ENCODE measurements at regions not wholly inside any gene's neighbourhood (a gene's known extent, or its start where the extent isn't known, plus 50 kb on each side); places are given as distances from the start of the nearest gene placed in this dataset.

GRCh38 chr9:78745331-78745730 lies 448.4 kb downstream of the PSAT1 start:
- Histone ChIP-seq H2BK12ac (ENCODE audit: low read length in 2 of 2) (no peak overlapping the region), H3K27ac (ENCODE audit: low read length, poor library complexity, severe bottlenecking) (no peak overlapping the region), H3K27me3 (ENCODE audit: control insufficient read depth in 1 of 2, insufficient read depth in 1 of 2, low read length in 2 of 2) (no peaks in the 10 kb centered on the region), H2BK120ac (ENCODE audit: low read depth, low read length) (no peak overlapping the region), H2AK5ac (ENCODE audit: low read length, severe bottlenecking) (no peak overlapping the region), H3K4me1 (ENCODE audit: control insufficient read depth, insufficient read depth, low read depth, low read length) (no peaks in the 10 kb centered on the region), H2AFZ (ENCODE audit: low read depth, low read length) (no peak overlapping the region), H4K8ac (ENCODE audit: low read length) (no peak overlapping the region), H3K9ac (ENCODE audit: low read length) (no peak overlapping the region), H4K91ac (ENCODE audit: low read length) (no peak overlapping the region), H3K14ac (ENCODE audit: low read length in 2 of 2) (no peak overlapping the region), H2BK5ac (ENCODE audit: low read depth, low read length, poor library complexity, severe bottlenecking) (no peak overlapping the region), H3K36me3 (ENCODE audit: control insufficient read depth in 1 of 2, insufficient read depth in 2 of 2, low read depth in 1 of 2, low read length in 2 of 2) (no peaks in the 10 kb centered on the region), H3K18ac (ENCODE audit: low read depth in 1 of 2, low read length in 2 of 2) (no peak overlapping the region), H3K4ac (ENCODE audit: low read depth in 1 of 2, low read length in 2 of 2) (no peak overlapping the region), H3K23ac (ENCODE audit: low read length in 2 of 2) (no peak overlapping the region), H3K79me1 (replicated peaks; ENCODE audit: low read length, poor library complexity, severe bottlenecking) (no peaks in the 10 kb centered on the region), H3K4me3 (ENCODE audit: insufficient read depth in 1 of 2, low read depth in 1 of 2, low read length in 2 of 2) (no peak overlapping the region), H2BK15ac (ENCODE audit: low read depth, poor library complexity, severe bottlenecking) (no peak overlapping the region), H3K9me3 (ENCODE audit: control insufficient read depth, low read length) (peaks cover 6% of the 10 kb centered on the region), H3K4me2 (ENCODE audit: low read length, poor library complexity, severe bottlenecking) (no peak overlapping the region)
- no peak for DNase-seq
- WGBS = 92% methylated on average over 4 of the region's 5 CpGs

- Histone ChIP-seq H3K4me3 (ENCODE audit: insufficient read depth in 1 of 2, low read depth in 1 of 2, low read length in 2 of 2) (no peak overlapping the region), H3K4ac (ENCODE audit: low read depth in 1 of 2, low read length in 2 of 2) (no peak overlapping the region), H3K79me1 (replicated peaks; ENCODE audit: low read length, poor library complexity, severe bottlenecking) (no peaks in the 10 kb centered on the region), H3K27me3 (ENCODE audit: control insufficient read depth in 1 of 2, insufficient read depth in 1 of 2, low read length in 2 of 2) (no peaks in the 10 kb centered on the region), H4K91ac (ENCODE audit: low read length) (no peak overlapping the region), H3K14ac (ENCODE audit: low read length in 2 of 2) (no peak overlapping the region), H3K9me3 (ENCODE audit: control insufficient read depth, low read length) (peaks cover 7% of the 10 kb centered on the region), H4K8ac (ENCODE audit: low read length) (no peak overlapping the region), H2BK15ac (ENCODE audit: low read depth, poor library complexity, severe bottlenecking) (no peak overlapping the region), H2BK120ac (ENCODE audit: low read depth, low read length) (no peak overlapping the region), H2BK5ac (ENCODE audit: low read depth, low read length, poor library complexity, severe bottlenecking) (no peak overlapping the region), H2BK12ac (ENCODE audit: low read length in 2 of 2) (no peak overlapping the region), H3K4me1 (ENCODE audit: control insufficient read depth, insufficient read depth, low read depth, low read length) (no peaks in the 10 kb centered on the region), H3K9ac (ENCODE audit: low read length) (no peak overlapping the region), H3K4me2 (ENCODE audit: low read length, poor library complexity, severe bottlenecking) (no peak overlapping the region), H3K18ac (ENCODE audit: low read depth in 1 of 2, low read length in 2 of 2) (no peak overlapping the region), H3K23ac (ENCODE audit: low read length in 2 of 2) (no peak overlapping the region), H3K36me3 (ENCODE audit: control insufficient read depth in 1 of 2, insufficient read depth in 2 of 2, low read depth in 1 of 2, low read length in 2 of 2) (no peaks in the 10 kb centered on the region), H2AFZ (ENCODE audit: low read depth, low read length) (no peak overlapping the region), H2AK5ac (ENCODE audit: low read length, severe bottlenecking) (no peak overlapping the region), H3K27ac (ENCODE audit: low read length, poor library complexity, severe bottlenecking) (no peak overlapping the region)
- 87% methylated on average over 2 of the region's 3 CpGs for WGBS
- DNase-seq = no peak
Measured at GRCh38 chr9:78746010-78746409, 449.1 kb downstream of the PSAT1 start.

GRCh38 chr9:78753039-78753438 lies 456.1 kb downstream of the PSAT1 start:
- no peak overlapping the region for H4K8ac ChIP-seq (ENCODE audit: low read length)

GRCh38 chr9:78756813-78757510 lies 460.0 kb downstream of the PSAT1 start:
- Histone ChIP-seq H2BK12ac (ENCODE audit: low read length in 2 of 2) (no peak overlapping the region), H3K4me3 (ENCODE audit: insufficient read depth in 1 of 2, low read depth in 1 of 2, low read length in 2 of 2) (no peak overlapping the region), H3K4me1 (ENCODE audit: control insufficient read depth, insufficient read depth, low read depth, low read length) (no peaks in the 10 kb centered on the region), H3K23ac (ENCODE audit: low read length in 2 of 2) (no peak overlapping the region), H2BK15ac (ENCODE audit: low read depth, poor library complexity, severe bottlenecking) (no peak overlapping the region), H3K4ac (ENCODE audit: low read depth in 1 of 2, low read length in 2 of 2) (no peak overlapping the region), H3K9ac (ENCODE audit: low read length) (no peak overlapping the region), H3K4me2 (ENCODE audit: low read length, poor library complexity, severe bottlenecking) (no peak overlapping the region), H3K36me3 (ENCODE audit: control insufficient read depth in 1 of 2, insufficient read depth in 2 of 2, low read depth in 1 of 2, low read length in 2 of 2) (no peaks in the 10 kb centered on the region), H4K91ac (ENCODE audit: low read length) (no peak overlapping the region), H3K79me1 (replicated peaks; ENCODE audit: low read length, poor library complexity, severe bottlenecking) (no peaks in the 10 kb centered on the region), H3K18ac (ENCODE audit: low read depth in 1 of 2, low read length in 2 of 2) (no peak overlapping the region), H4K8ac (ENCODE audit: low read length) (no peak overlapping the region), H2AFZ (ENCODE audit: low read depth, low read length) (no peak overlapping the region), H2BK120ac (ENCODE audit: low read depth, low read length) (no peak overlapping the region), H3K9me3 (ENCODE audit: control insufficient read depth, low read length) (peaks cover 9% of the 10 kb centered on the region), H2AK5ac (ENCODE audit: low read length, severe bottlenecking) (no peak overlapping the region), H3K27me3 (ENCODE audit: control insufficient read depth in 1 of 2, insufficient read depth in 1 of 2, low read length in 2 of 2) (no peaks in the 10 kb centered on the region), H2BK5ac (ENCODE audit: low read depth, low read length, poor library complexity, severe bottlenecking) (no peak overlapping the region), H3K27ac (ENCODE audit: low read length, poor library complexity, severe bottlenecking) (no peak overlapping the region), H3K14ac (ENCODE audit: low read length in 2 of 2) (no peak overlapping the region)
- 100% methylated on average over 3 of the region's 7 CpGs for WGBS
- no peak for DNase-seq

More at GRCh38 chr9:78753039-78753438, 456.1 kb downstream of the PSAT1 start:
- Histone ChIP-seq H3K4me3 (ENCODE audit: insufficient read depth in 1 of 2, low read depth in 1 of 2, low read length in 2 of 2) (no peak overlapping the region), H3K9me3 (ENCODE audit: control insufficient read depth, low read length) (peaks cover 13% of the 10 kb centered on the region), H2BK12ac (ENCODE audit: low read length in 2 of 2) (no peak overlapping the region), H3K18ac (ENCODE audit: low read depth in 1 of 2, low read length in 2 of 2) (no peak overlapping the region), H3K4me1 (ENCODE audit: control insufficient read depth, insufficient read depth, low read depth, low read length) (no peaks in the 10 kb centered on the region), H3K79me1 (replicated peaks; ENCODE audit: low read length, poor library complexity, severe bottlenecking) (no peaks in the 10 kb centered on the region), H2BK5ac (ENCODE audit: low read depth, low read length, poor library complexity, severe bottlenecking) (no peak overlapping the region), H4K91ac (ENCODE audit: low read length) (no peak overlapping the region), H3K27me3 (ENCODE audit: control insufficient read depth in 1 of 2, insufficient read depth in 1 of 2, low read length in 2 of 2) (no peaks in the 10 kb centered on the region), H2AK5ac (ENCODE audit: low read length, severe bottlenecking) (no peak overlapping the region), H3K27ac (ENCODE audit: low read length, poor library complexity, severe bottlenecking) (no peak overlapping the region), H3K36me3 (ENCODE audit: control insufficient read depth in 1 of 2, insufficient read depth in 2 of 2, low read depth in 1 of 2, low read length in 2 of 2) (no peaks in the 10 kb centered on the region), H3K4ac (ENCODE audit: low read depth in 1 of 2, low read length in 2 of 2) (no peak overlapping the region), H2BK120ac (ENCODE audit: low read depth, low read length) (no peak overlapping the region), H2AFZ (ENCODE audit: low read depth, low read length) (no peak overlapping the region), H2BK15ac (ENCODE audit: low read depth, poor library complexity, severe bottlenecking) (no peak overlapping the region), H3K14ac (ENCODE audit: low read length in 2 of 2) (no peak overlapping the region), H3K23ac (ENCODE audit: low read length in 2 of 2) (no peak overlapping the region), H3K9ac (ENCODE audit: low read length) (no peak overlapping the region), H3K4me2 (ENCODE audit: low read length, poor library complexity, severe bottlenecking) (no peak overlapping the region)
- DNase-seq = no peak
